HepG2 (cell line): ENCODE measurements at regions not wholly inside any gene's neighbourhood (a gene's known extent, or its start where the extent isn't known, plus 50 kb on each side); places are given as distances from the start of the nearest gene placed in this dataset.

Source experiments
- ATAC-seq: fragments of 200-7000 bp; cut with Tn5 transposase; 3 replicates; pipeline ENCODE4 v1.9.1; 2020; ENCODE audit warnings: mild to moderate bottlenecking, moderate library complexity
- BruUV-seq: library from RNA; stranded (reverse); fragments of 400-500 nt; replicated peaks from 2 replicates; lab custom pipeline; 2021; lab: Mats Ljungman, UMichigan
- CTCF ChIA-PET: fragments of 300-600 bp; formaldehyde crosslinking; extraction: SDS; loops from one replicate; lab custom pipeline; 2021; ENCODE audit warnings: low total read pairs, inconsistent platforms, low intra/inter-chr PET ratio; lab: Yijun Ruan, JAX
- POLR2A ChIA-PET: fragments of 350-600 bp; sonication (Branson Sonifier 250); formaldehyde crosslinking; loops from one replicate; lab custom pipeline; 2020; ENCODE audit warnings: antibody characterized with exemption, inconsistent platforms; lab: Yijun Ruan, JAX
- DNase-seq: peaks from one replicate; pipeline ENCODE4 v3.0.0-alpha.2; 2015; ENCODE audit warnings: low spot score
- FAIRE-seq: peaks from 3 replicates; lab custom pipeline; 2011; peaks lifted over from hg19 to GRCh38; lab: Jason Lieb, UNC
- H2AFZ ChIP-seq: one replicate; pipeline ENCODE4 v1.6.1; 2011; ENCODE audit warnings: low read length, inconsistent platforms
- H3K27ac ChIP-seq: fragments of 300-600 bp; 3 replicates; pipeline ENCODE4 v1.8.0; 2011; ENCODE audit warnings: mixed run types, mild to moderate bottlenecking, mixed read lengths, low read length, inconsistent platforms; ENCODE audit not compliant: insufficient read depth; ENCODE audit errors: extremely low read length
- H3K27me3 ChIP-seq, 2 experiments: fragments of 200-600 bp in 1 of 2; 2 replicates in 1 of 2; 3 replicates in 1 of 2; pipeline versions ENCODE4 v1.6.0 to v1.8.0; 2011; ENCODE audit warnings: low read length in 2 of 2, mild to moderate bottlenecking in 2 of 2, moderate library complexity in 2 of 2, inconsistent platforms in 1 of 2; ENCODE audit not compliant: insufficient read depth in 2 of 2, control insufficient read depth in 1 of 2
- H3K36me3 ChIP-seq, 2 experiments: fragments of 200-600 bp in 1 of 2; replicated peaks in 1 of 2; 2 replicates in 1 of 2; 3 replicates in 1 of 2; pipeline versions ENCODE4 v1.5.1 to v1.8.0; 2011; ENCODE audit warnings: low read length in 2 of 2, inconsistent platforms in 1 of 2; ENCODE audit not compliant: insufficient read depth in 2 of 2, control insufficient read depth in 1 of 2
- H3K4me1 ChIP-seq: 2 replicates; pipeline ENCODE4 v1.5.1; 2012; ENCODE audit warnings: low read length, inconsistent platforms; ENCODE audit not compliant: insufficient read depth
- H3K4me2 ChIP-seq: 2 replicates; pipeline ENCODE4 v1.6.0; 2011; ENCODE audit warnings: low read depth, low read length, inconsistent platforms
- H3K4me3 ChIP-seq, 3 experiments: fragments of 200-600 bp in 1 of 3; sonication (generic), shearing (Covaris generic) in 1 of 3; replicated peaks in 1 of 3; 2 replicates each; pipeline ENCODE4 v1.5.1; 2011 to 2016; ENCODE audit warnings: low read length in 3 of 3, inconsistent platforms in 2 of 3, low read depth in 2 of 3, mild to moderate bottlenecking in 2 of 3, control low read depth in 1 of 3, mixed read lengths in 1 of 3; ENCODE audit not compliant: insufficient read depth in 1 of 3
- H3K79me2 ChIP-seq: one replicate; pipeline ENCODE4 v1.6.1; 2011; ENCODE audit warnings: low read length, inconsistent platforms; ENCODE audit not compliant: insufficient read depth
- H3K9ac ChIP-seq: 2 replicates; pipeline ENCODE4 v1.6.0; 2011; ENCODE audit warnings: mild to moderate bottlenecking, low read depth, low read length, inconsistent platforms; ENCODE audit not compliant: insufficient read depth
- H3K9me3 ChIP-seq: 2 replicates; pipeline ENCODE4 v1.5.1; 2012; ENCODE audit warnings: mild to moderate bottlenecking, low read length
- H4K20me1 ChIP-seq: 2 replicates; pipeline ENCODE4 v1.6.0; 2011; ENCODE audit warnings: inconsistent platforms, mild to moderate bottlenecking, low read length, moderate library complexity; ENCODE audit not compliant: insufficient read depth
- CENPX ChIP-seq: sonication (generic); formaldehyde crosslinking; IDR thresholded peaks from 2 replicates; pipeline ENCODE4 v1.9.0; 2021; ENCODE audit warnings: mild to moderate bottlenecking, missing genetic modification reagents, moderate library complexity
- MED13 ChIP-seq: sonication (generic); formaldehyde crosslinking; IDR thresholded peaks from 2 replicates; pipeline ENCODE4 v1.5.0; 2020; ENCODE audit warnings: missing genetic modification reagents
- SIN3A ChIP-seq: IDR thresholded peaks from 2 replicates; pipeline ENCODE4 v1.6.1; 2011; ENCODE audit warnings: low read depth, mild to moderate bottlenecking, control low read depth, low read length, borderline replicate concordance
- SP140L ChIP-seq: sonication (generic); formaldehyde crosslinking; IDR thresholded peaks from 2 replicates; pipeline ENCODE4 v1.4.0; 2020; ENCODE audit warnings: missing genetic modification reagents, borderline replicate concordance
- ZBTB3 ChIP-seq: sonication (generic); formaldehyde crosslinking; IDR thresholded peaks from 2 replicates; pipeline ENCODE4 v1.4.0; 2020; ENCODE audit warnings: low read depth, mild to moderate bottlenecking, moderate library complexity, missing genetic modification reagents, borderline replicate concordance
- ZNF484 ChIP-seq: sonication (generic); formaldehyde crosslinking; IDR thresholded peaks from 2 replicates; pipeline ENCODE4 v1.5.1; 2020; ENCODE audit warnings: mild to moderate bottlenecking, low read depth, missing genetic modification reagents, borderline replicate concordance
- ZNF891 ChIP-seq: sonication (generic); formaldehyde crosslinking; IDR thresholded peaks from 2 replicates; pipeline ENCODE4 v1.5.0; 2020; ENCODE audit warnings: mild to moderate bottlenecking, missing genetic modification reagents
- ZSCAN31 ChIP-seq: sonication (generic); formaldehyde crosslinking; IDR thresholded peaks from 2 replicates; pipeline ENCODE4 v1.5.0; 2020; ENCODE audit warnings: low read depth, mild to moderate bottlenecking, missing genetic modification reagents
- WGBS: methylation state at CpG from one replicate; pipeline ENCODE4 v1.1.6; 2017; ENCODE audit warnings: low lambda C conversion rate; 5-methylcytosine and 5-hydroxymethylcytosine counted together
- in situ Hi-C: cut with HindIII; loops from 2 replicates; pipeline ENCODE4 v1.10.0; 2017; ENCODE audit warnings: low pct_unique_long_range_greater_than_20kb; ENCODE audit not compliant: extremely low pct_ligation_motif_present
- intact Hi-C: fragments of 100-400 bp; cut with micrococcal nuclease; formaldehyde crosslinking; loops from one replicate; pipeline ENCODE4 v1.10.0; 2022; ENCODE audit not compliant: unreplicated experiment

GRCh38 chr3:111368056-111368455, 173.9 kb upstream of the CD96 start:
- no peaks in the 10 kb centered on the region for H3K4me1 ChIP-seq
- no peaks in the 10 kb centered on the region for H3K36me3 ChIP-seq
- no peaks in the 10 kb centered on the region for H3K27me3 ChIP-seq
- H4K20me1 ChIP-seq, result no peaks in the 10 kb centered on the region
- no peak overlapping the region for H3K27ac ChIP-seq
- in situ Hi-C loops (no loop called here), intact Hi-C loops (no loop called here)
- BruUV-seq, result no TSS peak
- H3K79me2 ChIP-seq, result no peaks in the 10 kb centered on the region
- no peak overlapping the region for H2AFZ ChIP-seq
- FAIRE-seq (no peak), ATAC-seq (no peak), DNase-seq (no peak)
- no peak overlapping the region for H3K4me3 ChIP-seq
- peaks cover 13% of the 10 kb centered on the region for H3K9me3 ChIP-seq
- CTCF ChIA-PET, result no interaction called here
- H3K9ac ChIP-seq, result no peak overlapping the region
- 0% methylated on average over 1 of the region's 1 CpG for WGBS
- TF ChIP-seq SIN3A (no peak), ZNF891 (CRISPR knock-in tag) (no peak), ZNF484 (CRISPR knock-in tag) (no peak)
- POLR2A ChIA-PET, result no interaction called here
- no peak overlapping the region for H3K4me2 ChIP-seq

GRCh38 chr3:111369958-111370357, 172.0 kb upstream of the CD96 start:
- H2AFZ ChIP-seq, result no peak overlapping the region
- FAIRE-seq (no peak), ATAC-seq (no peak), DNase-seq (no peak)
- no peak overlapping the region for H3K4me2 ChIP-seq
- no peaks in the 10 kb centered on the region for H3K79me2 ChIP-seq
- ChIA-PET POLR2A (no interaction called here), CTCF (no interaction called here)
- H4K20me1 ChIP-seq, result no peaks in the 10 kb centered on the region
- TF ChIP-seq SP140L (CRISPR knock-in tag) (no peak), MED13 (CRISPR knock-in tag) (no peak), ZBTB3 (CRISPR knock-in tag) (no peak), CENPX (CRISPR knock-in tag) (no peak), ZSCAN31 (CRISPR knock-in tag) (no peak)
- BruUV-seq, result no TSS peak
- in situ Hi-C loops (no loop called here), intact Hi-C loops (no loop called here)
- H3K4me1 ChIP-seq, result no peaks in the 10 kb centered on the region
- H3K27ac ChIP-seq, result no peak overlapping the region
- peaks cover 13% of the 10 kb centered on the region for H3K9me3 ChIP-seq
- H3K9ac ChIP-seq, result no peak overlapping the region
- H3K36me3 ChIP-seq, result no peaks in the 10 kb centered on the region
- H3K4me3 ChIP-seq, result no peak overlapping the region
- no peaks in the 10 kb centered on the region for H3K27me3 ChIP-seq
